ENCODE measurements at regions not wholly inside any gene's neighbourhood (a gene's known extent, or its start where the extent isn't known, plus 50 kb on each side); places are given as distances from the start of the nearest gene placed in this dataset.
A peak's percentile ranks its signal among the peaks of the same experiment; 100 is the strongest.

DNA sequence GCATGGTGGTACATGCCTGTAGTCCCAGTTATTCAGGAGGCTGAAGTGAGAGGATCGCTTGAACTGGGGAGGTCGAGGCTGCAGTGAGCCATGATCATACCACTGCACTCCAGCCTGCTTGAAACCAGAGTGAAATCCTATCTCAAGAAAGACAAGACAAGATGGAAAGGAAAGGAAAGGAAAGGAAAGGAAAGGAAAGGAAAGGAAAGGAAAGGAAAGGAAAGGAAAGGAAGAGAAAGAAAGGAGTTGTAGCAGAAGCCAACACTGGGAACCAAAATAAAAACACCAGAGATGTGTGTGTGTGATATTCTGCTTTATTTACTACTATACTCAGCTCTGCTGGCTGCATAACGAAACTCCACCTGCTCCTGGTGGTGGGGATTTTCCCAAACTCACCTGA, 115.3 kb downstream of the DRD1 start:
- intact Hi-C loops (cut with DNase I), result no loop called here
- Histone ChIP-seq H3K27me3 (no peaks in the 10 kb centered on the region), H3K36me3 (no peaks in the 10 kb centered on the region), H3K4me1 (no peaks in the 10 kb centered on the region), H3K4me3 (no peak overlapping the region), H3K27ac (no peak overlapping the region), H3K9me3 (no peaks in the 10 kb centered on the region)
- DNase-seq, result no peak
- no peak for ATAC-seq
- TF ChIP-seq, protein P1, sequence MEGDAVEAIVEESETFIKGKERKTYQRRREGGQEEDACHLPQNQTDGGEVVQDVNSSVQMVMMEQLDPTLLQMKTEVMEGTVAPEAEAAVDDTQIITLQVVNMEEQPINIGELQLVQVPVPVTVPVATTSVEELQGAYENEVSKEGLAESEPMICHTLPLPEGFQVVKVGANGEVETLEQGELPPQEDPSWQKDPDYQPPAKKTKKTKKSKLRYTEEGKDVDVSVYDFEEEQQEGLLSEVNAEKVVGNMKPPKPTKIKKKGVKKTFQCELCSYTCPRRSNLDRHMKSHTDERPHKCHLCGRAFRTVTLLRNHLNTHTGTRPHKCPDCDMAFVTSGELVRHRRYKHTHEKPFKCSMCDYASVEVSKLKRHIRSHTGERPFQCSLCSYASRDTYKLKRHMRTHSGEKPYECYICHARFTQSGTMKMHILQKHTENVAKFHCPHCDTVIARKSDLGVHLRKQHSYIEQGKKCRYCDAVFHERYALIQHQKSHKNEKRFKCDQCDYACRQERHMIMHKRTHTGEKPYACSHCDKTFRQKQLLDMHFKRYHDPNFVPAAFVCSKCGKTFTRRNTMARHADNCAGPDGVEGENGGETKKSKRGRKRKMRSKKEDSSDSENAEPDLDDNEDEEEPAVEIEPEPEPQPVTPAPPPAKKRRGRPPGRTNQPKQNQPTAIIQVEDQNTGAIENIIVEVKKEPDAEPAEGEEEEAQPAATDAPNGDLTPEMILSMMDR (IDR thresholded peaks at IDR 0.05), result no peak

DNA sequence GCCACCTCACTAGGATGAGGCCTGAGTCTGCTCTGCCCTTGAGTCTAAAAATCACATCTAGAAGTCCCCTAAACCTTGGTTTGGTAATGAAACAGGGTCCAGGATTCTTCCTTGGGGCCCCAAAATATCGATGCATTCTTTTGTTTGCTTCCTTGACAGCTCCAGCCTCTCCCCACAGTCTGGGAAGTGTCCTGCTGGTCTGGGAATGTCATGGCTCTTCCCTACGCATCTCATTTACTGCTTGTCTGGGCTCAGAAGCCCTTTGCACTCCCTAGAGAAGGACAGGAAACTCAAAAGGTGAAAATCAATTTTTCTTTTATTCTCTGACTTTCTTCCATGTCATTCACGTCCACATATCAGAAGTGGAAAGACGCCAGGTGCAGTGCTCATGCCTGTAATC, 115.8 kb downstream of the DRD1 start:
- intact Hi-C loops (cut with DNase I), result no loop called here
- DNase-seq, result no peak
- Histone ChIP-seq H3K27ac (no peak overlapping the region), H3K36me3 (no peaks in the 10 kb centered on the region), H3K4me1 (no peaks in the 10 kb centered on the region), H3K9me3 (no peaks in the 10 kb centered on the region), H3K27me3 (no peaks in the 10 kb centered on the region), H3K4me3 (no peak overlapping the region)
- TF ChIP-seq, protein P1 (IDR thresholded peaks at IDR 0.05), result no peak
- no peak for ATAC-seq

DNA sequence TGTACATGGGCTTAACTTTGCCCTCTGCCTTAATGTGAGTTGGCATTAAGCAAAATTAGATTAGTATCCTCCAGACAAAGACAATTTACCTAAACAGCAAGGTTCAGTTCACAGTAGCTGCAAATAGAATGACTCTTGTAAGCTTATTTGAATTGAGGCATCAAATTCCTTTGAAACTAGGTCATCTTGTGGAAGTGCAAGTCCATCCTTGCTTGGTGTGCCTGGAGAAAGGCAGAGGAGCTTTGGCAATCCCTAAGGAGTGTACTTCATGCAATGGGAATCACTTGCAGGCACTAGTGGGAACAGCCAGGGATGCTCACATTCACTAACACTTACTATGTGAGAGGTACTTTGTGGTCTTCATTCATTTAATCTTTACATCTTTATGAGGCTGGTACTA, 118.3 kb downstream of the DRD1 start:
- Histone ChIP-seq H3K27ac (no peak overlapping the region), H3K4me3 (no peak overlapping the region), H3K4me1 (no peaks in the 10 kb centered on the region), H3K36me3 (no peaks in the 10 kb centered on the region), H3K27me3 (no peaks in the 10 kb centered on the region), H3K9me3 (no peaks in the 10 kb centered on the region)
- ATAC-seq (no peak), DNase-seq (no peak)
- intact Hi-C loops (cut with DNase I), result no loop called here
- TF ChIP-seq, protein P1 (IDR thresholded peaks at IDR 0.05), result no peak

DNA sequence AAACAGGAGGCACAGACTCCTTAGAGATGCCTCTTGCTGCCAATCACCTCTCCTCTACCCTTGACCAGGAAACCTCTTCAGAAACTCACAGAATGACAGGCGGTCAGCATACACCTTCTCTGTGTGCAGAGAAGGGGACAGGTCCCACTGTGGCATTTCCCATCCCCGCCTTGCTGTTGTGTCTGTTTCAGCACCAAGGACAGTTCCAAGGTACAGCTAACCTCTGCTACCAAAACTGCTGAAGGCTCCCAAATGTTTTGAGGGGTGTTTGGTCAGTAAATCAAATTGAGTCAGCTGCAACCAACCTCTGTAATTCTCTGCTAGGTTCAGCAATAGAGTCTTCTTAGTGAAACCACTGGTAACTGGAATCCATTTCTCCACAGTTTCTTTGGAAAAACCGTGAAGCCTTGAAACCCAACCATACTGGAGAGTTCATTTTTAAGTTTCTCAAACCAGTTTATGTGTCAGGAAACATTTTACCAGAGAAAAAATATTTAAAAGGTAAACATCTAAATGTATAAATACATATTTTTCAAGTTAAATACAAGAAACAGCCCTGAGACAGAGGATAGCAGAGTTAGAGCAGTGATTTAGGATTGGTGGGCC, 122.0 kb downstream of the DRD1 start:
- H3K4me3 ChIP-seq, result no peak overlapping the region
- TF ChIP-seq, protein P1 (IDR thresholded peaks at IDR 0.05), result no peak
- no peak overlapping the region for H3K27ac ChIP-seq
- intact Hi-C loops (cut with DNase I), result no loop called here
- no peaks in the 10 kb centered on the region for H3K27me3 ChIP-seq
- DNase-seq (peak in 2 of 4 donors; percentile 33 to 61), ATAC-seq (peak; percentile 37)
- H3K36me3 ChIP-seq, result no peaks in the 10 kb centered on the region
- H3K9me3 ChIP-seq, result no peaks in the 10 kb centered on the region
- no peaks in the 10 kb centered on the region for H3K4me1 ChIP-seq

DNA sequence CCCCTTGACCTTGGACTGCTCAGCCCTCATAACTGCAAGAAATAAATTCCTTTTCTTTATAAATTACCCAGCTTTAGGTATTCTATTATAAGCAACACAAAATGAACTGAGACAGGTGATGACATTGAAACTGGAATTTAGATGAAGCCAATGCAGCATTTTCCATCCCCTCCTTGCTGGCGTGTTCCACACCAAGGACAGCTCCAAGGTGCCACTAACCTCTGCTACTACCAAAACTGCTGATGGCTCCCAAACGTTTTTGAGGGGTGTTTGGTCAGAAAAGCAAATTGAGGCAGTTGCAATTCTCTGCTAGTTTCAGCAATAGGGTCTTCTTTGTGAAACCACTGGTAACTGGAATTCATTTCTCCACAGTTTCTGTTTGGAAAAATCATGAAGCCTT, 124.8 kb downstream of the DRD1 start:
- TF ChIP-seq, protein P1 (IDR thresholded peaks at IDR 0.05), result no peak
- ATAC-seq (no peak), DNase-seq (no peak)
- H3K4me1 ChIP-seq, result no peaks in the 10 kb centered on the region
- intact Hi-C loops (cut with DNase I), result no loop called here
- no peak overlapping the region for H3K27ac ChIP-seq
- H3K4me3 ChIP-seq, result no peak overlapping the region
- no peaks in the 10 kb centered on the region for H3K36me3 ChIP-seq
- H3K9me3 ChIP-seq, result no peaks in the 10 kb centered on the region
- H3K27me3 ChIP-seq, result no peaks in the 10 kb centered on the region
